ENCODE measurements at regions not wholly inside any gene's neighbourhood (a gene's known extent, or its start where the extent isn't known, plus 50 kb on each side); places are given as distances from the start of the nearest gene placed in this dataset.

- no peak for DNase-seq (ENCODE audit: low read depth in 2 of 2)
These were observed 241.3 kb upstream of the UBE2E3 start for GRCh38 chr2:180739070-180739469.

- DNase-seq (ENCODE audit: low read depth in 2 of 2), result no peak
These were observed 244.6 kb upstream of the UBE2E3 start for GRCh38 chr2:180735799-180736198.

GRCh38 chr2:180734382-180734781 is 246.0 kb upstream of the UBE2E3 start:
- DNase-seq (ENCODE audit: low read depth in 2 of 2), result no peak

- DNase-seq (ENCODE audit: low read depth in 2 of 2), result no peak
These were observed 247.1 kb upstream of the UBE2E3 start for GRCh38 chr2:180733330-180733729.

- DNase-seq (ENCODE audit: low read depth in 2 of 2), result no peak
These were observed 248.1 kb upstream of the UBE2E3 start for GRCh38 chr2:180732337-180732736.

- DNase-seq (ENCODE audit: low read depth in 2 of 2), result no peak
These were observed 249.4 kb upstream of the UBE2E3 start for GRCh38 chr2:180730976-180731375.

- DNase-seq (ENCODE audit: low read depth in 2 of 2), result no peak
These were observed 251.4 kb upstream of the UBE2E3 start for GRCh38 chr2:180728928-180729559.

- no peak for DNase-seq (ENCODE audit: low read depth in 2 of 2)
These were observed 256.7 kb upstream of the UBE2E3 start for GRCh38 chr2:180723712-180724111.

GRCh38 chr2:180722551-180723239 is 257.7 kb upstream of the UBE2E3 start:
- DNase-seq (ENCODE audit: low read depth in 2 of 2), result no peak

- no peak for DNase-seq (ENCODE audit: low read depth in 2 of 2)
These were observed 259.6 kb upstream of the UBE2E3 start for GRCh38 chr2:180720829-180721228.

GRCh38 chr2:180717588-180717987 is 262.8 kb upstream of the UBE2E3 start:
- DNase-seq (ENCODE audit: low read depth in 2 of 2), result no peak

GRCh38 chr2:180716186-180717180 is 263.9 kb upstream of the UBE2E3 start:
- no peak for DNase-seq (ENCODE audit: low read depth in 2 of 2)

- DNase-seq (ENCODE audit: low read depth in 2 of 2), result no peak
These were observed 265.4 kb upstream of the UBE2E3 start for GRCh38 chr2:180715044-180715443.

GRCh38 chr2:180709392-180710145 is 270.8 kb upstream of the UBE2E3 start:
- no peak for DNase-seq (ENCODE audit: low read depth in 2 of 2)

- no peak for DNase-seq (ENCODE audit: low read depth in 2 of 2)
These were observed 272.6 kb upstream of the UBE2E3 start for GRCh38 chr2:180707884-180708205.

- DNase-seq (ENCODE audit: low read depth in 2 of 2), result no peak
These were observed 273.1 kb upstream of the UBE2E3 start for GRCh38 chr2:180707175-180707883.

- no peak for DNase-seq (ENCODE audit: low read depth in 2 of 2)
These were observed 273.7 kb upstream of the UBE2E3 start for GRCh38 chr2:180706694-180707093.

- DNase-seq (ENCODE audit: low read depth in 2 of 2), result no peak
These were observed 274.9 kb upstream of the UBE2E3 start for GRCh38 chr2:180705551-180705950.

- DNase-seq (ENCODE audit: low read depth in 2 of 2), result no peak
These were observed 275.3 kb upstream of the UBE2E3 start for GRCh38 chr2:180705122-180705521.

- no peak for DNase-seq (ENCODE audit: low read depth in 2 of 2)
These were observed 280.6 kb upstream of the UBE2E3 start for GRCh38 chr2:180699657-180700361.

GRCh38 chr2:180698668-180699067 is 281.7 kb upstream of the UBE2E3 start:
- DNase-seq (ENCODE audit: low read depth in 2 of 2), result no peak
